ENCODE measurements at regions not wholly inside any gene's neighbourhood (a gene's known extent, or its start where the extent isn't known, plus 50 kb on each side); places are given as distances from the start of the nearest gene placed in this dataset.
A peak's percentile ranks its signal among the peaks of the same experiment; 100 is the strongest.

DNA sequence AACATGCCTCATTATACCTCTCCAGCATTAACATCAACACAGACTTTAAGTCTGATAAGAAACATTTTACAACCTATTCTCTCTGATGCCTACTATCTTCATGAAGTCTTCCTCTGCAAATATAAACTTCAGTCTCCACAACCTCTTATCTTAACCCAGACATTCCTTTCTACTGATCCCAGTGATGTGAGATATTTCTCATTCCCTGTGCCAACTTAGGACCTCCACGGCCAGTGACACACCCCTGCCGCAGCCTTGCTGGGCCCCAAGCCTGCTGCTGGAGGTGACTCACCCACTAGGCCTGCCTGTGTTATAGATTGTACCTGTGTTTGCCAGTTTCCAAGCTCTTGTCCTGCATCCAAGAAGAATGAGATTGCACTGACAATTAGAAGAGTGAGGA is 734.5 kb upstream of the CADM2 start (continued):
- TF ChIP-seq JUNB (CRISPR knock-in tag; conservative IDR thresholded peaks at IDR 0.05) (no peak), ARHGAP35 (IDR thresholded peaks at IDR 0.05; ENCODE audit: partially characterized antibody) (no peak), POLR2G (IDR thresholded peaks at IDR 0.05; ENCODE audit: low read depth, low read length) (no peak), ZNF699 (CRISPR knock-in tag; IDR thresholded peaks at IDR 0.05; ENCODE audit: insufficient replicate concordance) (no peak), ZNF436 (CRISPR knock-in tag; IDR thresholded peaks at IDR 0.05) (no peak), ZNF197 (CRISPR knock-in tag; IDR thresholded peaks at IDR 0.05; ENCODE audit: low read depth) (no peak), SMARCE1 (IDR thresholded peaks at IDR 0.05) (0 out of 2 replicates have a peak, but pooled peaks have one; percentile 38), ZNF583 (CRISPR knock-in tag; IDR thresholded peaks at IDR 0.05) (no peak), HDAC1 (IDR thresholded peaks at IDR 0.05) (no peak), CBX8 (IDR thresholded peaks at IDR 0.05; ENCODE audit: borderline replicate concordance, extremely low read depth, low read depth, low read length, poor library complexity, severe bottlenecking) (no peak), ZNF445 (CRISPR knock-in tag; IDR thresholded peaks at IDR 0.05; ENCODE audit: low read depth) (no peak), LARP7 (IDR thresholded peaks at IDR 0.05) (no peak), CHD2 (IDR thresholded peaks at IDR 0.05; ENCODE audit: low read depth, low read length) (no peak), RAD51 (IDR thresholded peaks at IDR 0.05; ENCODE audit: borderline replicate concordance, low read depth) (no peak), GTF2F1 (IDR thresholded peaks at IDR 0.05; ENCODE audit: low read depth, low read length) (no peak), ZNF232 (CRISPR knock-in tag; IDR thresholded peaks at IDR 0.05) (no peak)
- TF ChIP-seq, protein P1, sequence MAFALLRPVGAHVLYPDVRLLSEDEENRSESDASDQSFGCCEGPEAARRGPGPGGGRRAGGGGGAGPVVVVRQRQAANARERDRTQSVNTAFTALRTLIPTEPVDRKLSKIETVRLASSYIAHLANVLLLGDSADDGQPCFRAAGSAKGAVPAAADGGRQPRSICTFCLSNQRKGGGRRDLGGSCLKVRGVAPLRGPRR (CRISPR knock-in tag; IDR thresholded peaks at IDR 0.05): no peak
- TF ChIP-seq, protein P2, sequence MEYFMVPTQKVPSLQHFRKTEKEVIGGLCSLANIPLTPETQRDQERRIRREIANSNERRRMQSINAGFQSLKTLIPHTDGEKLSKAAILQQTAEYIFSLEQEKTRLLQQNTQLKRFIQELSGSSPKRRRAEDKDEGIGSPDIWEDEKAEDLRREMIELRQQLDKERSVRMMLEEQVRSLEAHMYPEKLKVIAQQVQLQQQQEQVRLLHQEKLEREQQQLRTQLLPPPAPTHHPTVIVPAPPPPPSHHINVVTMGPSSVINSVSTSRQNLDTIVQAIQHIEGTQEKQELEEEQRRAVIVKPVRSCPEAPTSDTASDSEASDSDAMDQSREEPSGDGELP (CRISPR knock-in tag; IDR thresholded peaks at IDR 0.05; ENCODE audit: borderline replicate concordance): no peak
- TF ChIP-seq, protein P3, sequence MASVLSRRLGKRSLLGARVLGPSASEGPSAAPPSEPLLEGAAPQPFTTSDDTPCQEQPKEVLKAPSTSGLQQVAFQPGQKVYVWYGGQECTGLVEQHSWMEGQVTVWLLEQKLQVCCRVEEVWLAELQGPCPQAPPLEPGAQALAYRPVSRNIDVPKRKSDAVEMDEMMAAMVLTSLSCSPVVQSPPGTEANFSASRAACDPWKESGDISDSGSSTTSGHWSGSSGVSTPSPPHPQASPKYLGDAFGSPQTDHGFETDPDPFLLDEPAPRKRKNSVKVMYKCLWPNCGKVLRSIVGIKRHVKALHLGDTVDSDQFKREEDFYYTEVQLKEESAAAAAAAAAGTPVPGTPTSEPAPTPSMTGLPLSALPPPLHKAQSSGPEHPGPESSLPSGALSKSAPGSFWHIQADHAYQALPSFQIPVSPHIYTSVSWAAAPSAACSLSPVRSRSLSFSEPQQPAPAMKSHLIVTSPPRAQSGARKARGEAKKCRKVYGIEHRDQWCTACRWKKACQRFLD (CRISPR knock-in tag; IDR thresholded peaks at IDR 0.05): no peak
- TF ChIP-seq, protein P4, sequence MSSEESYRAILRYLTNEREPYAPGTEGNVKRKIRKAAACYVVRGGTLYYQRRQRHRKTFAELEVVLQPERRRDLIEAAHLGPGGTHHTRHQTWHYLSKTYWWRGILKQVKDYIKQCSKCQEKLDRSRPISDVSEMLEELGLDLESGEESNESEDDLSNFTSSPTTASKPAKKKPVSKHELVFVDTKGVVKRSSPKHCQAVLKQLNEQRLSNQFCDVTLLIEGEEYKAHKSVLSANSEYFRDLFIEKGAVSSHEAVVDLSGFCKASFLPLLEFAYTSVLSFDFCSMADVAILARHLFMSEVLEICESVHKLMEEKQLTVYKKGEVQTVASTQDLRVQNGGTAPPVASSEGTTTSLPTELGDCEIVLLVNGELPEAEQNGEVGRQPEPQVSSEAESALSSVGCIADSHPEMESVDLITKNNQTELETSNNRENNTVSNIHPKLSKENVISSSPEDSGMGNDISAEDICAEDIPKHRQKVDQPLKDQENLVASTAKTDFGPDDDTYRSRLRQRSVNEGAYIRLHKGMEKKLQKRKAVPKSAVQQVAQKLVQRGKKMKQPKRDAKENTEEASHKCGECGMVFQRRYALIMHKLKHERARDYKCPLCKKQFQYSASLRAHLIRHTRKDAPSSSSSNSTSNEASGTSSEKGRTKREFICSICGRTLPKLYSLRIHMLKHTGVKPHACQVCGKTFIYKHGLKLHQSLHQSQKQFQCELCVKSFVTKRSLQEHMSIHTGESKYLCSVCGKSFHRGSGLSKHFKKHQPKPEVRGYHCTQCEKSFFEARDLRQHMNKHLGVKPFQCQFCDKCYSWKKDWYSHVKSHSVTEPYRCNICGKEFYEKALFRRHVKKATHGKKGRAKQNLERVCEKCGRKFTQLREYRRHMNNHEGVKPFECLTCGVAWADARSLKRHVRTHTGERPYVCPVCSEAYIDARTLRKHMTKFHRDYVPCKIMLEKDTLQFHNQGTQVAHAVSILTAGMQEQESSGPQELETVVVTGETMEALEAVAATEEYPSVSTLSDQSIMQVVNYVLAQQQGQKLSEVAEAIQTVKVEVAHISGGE (CRISPR knock-in tag; IDR thresholded peaks at IDR 0.05): no peak
- TF ChIP-seq, protein P5, sequence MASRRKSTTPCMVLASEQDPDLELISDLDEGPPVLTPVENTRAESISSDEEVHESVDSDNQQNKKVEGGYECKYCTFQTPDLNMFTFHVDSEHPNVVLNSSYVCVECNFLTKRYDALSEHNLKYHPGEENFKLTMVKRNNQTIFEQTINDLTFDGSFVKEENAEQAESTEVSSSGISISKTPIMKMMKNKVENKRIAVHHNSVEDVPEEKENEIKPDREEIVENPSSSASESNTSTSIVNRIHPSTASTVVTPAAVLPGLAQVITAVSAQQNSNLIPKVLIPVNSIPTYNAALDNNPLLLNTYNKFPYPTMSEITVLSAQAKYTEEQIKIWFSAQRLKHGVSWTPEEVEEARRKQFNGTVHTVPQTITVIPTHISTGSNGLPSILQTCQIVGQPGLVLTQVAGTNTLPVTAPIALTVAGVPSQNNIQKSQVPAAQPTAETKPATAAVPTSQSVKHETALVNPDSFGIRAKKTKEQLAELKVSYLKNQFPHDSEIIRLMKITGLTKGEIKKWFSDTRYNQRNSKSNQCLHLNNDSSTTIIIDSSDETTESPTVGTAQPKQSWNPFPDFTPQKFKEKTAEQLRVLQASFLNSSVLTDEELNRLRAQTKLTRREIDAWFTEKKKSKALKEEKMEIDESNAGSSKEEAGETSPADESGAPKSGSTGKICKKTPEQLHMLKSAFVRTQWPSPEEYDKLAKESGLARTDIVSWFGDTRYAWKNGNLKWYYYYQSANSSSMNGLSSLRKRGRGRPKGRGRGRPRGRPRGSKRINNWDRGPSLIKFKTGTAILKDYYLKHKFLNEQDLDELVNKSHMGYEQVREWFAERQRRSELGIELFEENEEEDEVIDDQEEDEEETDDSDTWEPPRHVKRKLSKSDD (conservative IDR thresholded peaks at IDR 0.05; ENCODE audit: low read length): no peak

Measured in K562 (cell line).